Stimulated activated naive CD8-positive, alpha-beta T cell treated with anti-CD3 and anti-CD28 coated beads, Interleukin-15, amount 100 ng/mL, for 72 hours (primary cell): ENCODE measurements at regions not wholly inside any gene's neighbourhood (a gene's known extent, or its start where the extent isn't known, plus 50 kb on each side); places are given as distances from the start of the nearest gene placed in this dataset.

ENCODE experiments used
- ATAC-seq: fragments of 150-1000 bp; cut with Tn5 transposase; 2 replicates; pipeline ENCODE4 v1.10.0; 2021; ENCODE audit warnings: mild to moderate bottlenecking, moderate library complexity
- DNase-seq, 2 donors: peaks; one replicate each; pipeline ENCODE4 v3.0.0; 2021 to 2022
- H3K27ac Mint-ChIP-seq, 2 donors: one replicate each; pipeline ENCODE4 v1.8.0; 2022; ENCODE audit warnings: mild to moderate bottlenecking in 2 of 2, mixed read lengths in 2 of 2, moderate library complexity in 2 of 2
- H3K27me3 Mint-ChIP-seq: one replicate; pipeline ENCODE4 v1.8.0; 2022; ENCODE audit warnings: mixed read lengths
- H3K4me1 Mint-ChIP-seq: one replicate; pipeline ENCODE4 v1.8.0; 2022; ENCODE audit warnings: mild to moderate bottlenecking, mixed read lengths
- H3K4me3 Mint-ChIP-seq, 2 donors: one replicate each; pipeline ENCODE4 v1.8.0; 2022; ENCODE audit warnings: mild to moderate bottlenecking in 2 of 2, mixed read lengths in 2 of 2, moderate library complexity in 1 of 2
- H3K9me3 Mint-ChIP-seq, 2 donors: one replicate each; pipeline ENCODE4 v1.8.0; 2022; ENCODE audit warnings: mixed read lengths in 2 of 2

DNA sequence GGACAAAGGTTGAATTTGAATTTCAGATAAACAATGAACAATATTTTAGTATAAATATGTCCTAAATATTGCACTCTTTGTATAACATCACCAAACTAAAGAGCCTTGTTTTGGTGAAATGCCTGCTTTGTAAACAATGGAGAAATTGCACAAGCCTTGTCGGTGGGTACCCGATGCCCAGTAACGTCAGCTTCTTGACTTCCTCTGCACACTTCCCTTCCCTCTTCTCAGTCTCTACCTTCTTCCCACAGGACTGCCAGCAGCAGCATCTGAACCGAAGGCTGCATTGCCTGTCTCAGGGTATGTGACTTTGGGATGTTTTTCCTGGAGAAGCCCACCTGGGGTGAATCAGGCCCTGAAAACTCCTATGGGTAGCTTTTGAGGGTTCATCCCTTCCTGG, 113.9 kb downstream of the UTP18 start:
- peaks cover 5 to 9% of the 10 kb centered on the region in 2 donors for H3K9me3 Mint-ChIP-seq
- DNase-seq (no peak), ATAC-seq (no peak)
- H3K4me3 Mint-ChIP-seq: no peak overlapping the region
- no peaks in the 10 kb centered on the region for H3K27me3 Mint-ChIP-seq
- no peak overlapping the region for H3K27ac Mint-ChIP-seq
- peaks cover 11% of the 10 kb centered on the region for H3K4me1 Mint-ChIP-seq

DNA sequence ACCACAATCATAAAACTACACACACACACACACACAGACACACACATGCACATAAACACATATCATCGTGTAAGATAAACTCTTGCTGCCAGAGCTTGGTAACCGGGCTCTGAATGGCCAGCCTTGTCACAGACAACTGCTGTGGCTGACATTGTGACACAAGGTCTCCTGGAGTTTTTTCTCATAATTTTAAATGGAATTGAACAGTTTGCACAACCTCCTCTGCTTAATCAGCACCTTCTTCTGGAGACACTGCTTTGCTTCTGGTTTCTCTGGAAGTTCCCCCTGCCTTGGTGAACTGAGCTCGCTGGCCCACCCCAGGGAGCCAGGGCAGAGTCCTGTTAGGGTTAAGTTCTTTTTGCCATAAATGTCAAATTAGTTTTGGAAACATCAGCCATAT, 115.4 kb downstream of the UTP18 start:
- Mint-ChIP-seq H3K4me1 (peaks cover 11% of the 10 kb centered on the region), H3K27ac (no peak overlapping the region), H3K4me3 (no peak overlapping the region), H3K27me3 (no peaks in the 10 kb centered on the region), H3K9me3 (peaks cover 5 to 9% of the 10 kb centered on the region in 2 donors)
- ATAC-seq (no peak), DNase-seq (no peak)

DNA sequence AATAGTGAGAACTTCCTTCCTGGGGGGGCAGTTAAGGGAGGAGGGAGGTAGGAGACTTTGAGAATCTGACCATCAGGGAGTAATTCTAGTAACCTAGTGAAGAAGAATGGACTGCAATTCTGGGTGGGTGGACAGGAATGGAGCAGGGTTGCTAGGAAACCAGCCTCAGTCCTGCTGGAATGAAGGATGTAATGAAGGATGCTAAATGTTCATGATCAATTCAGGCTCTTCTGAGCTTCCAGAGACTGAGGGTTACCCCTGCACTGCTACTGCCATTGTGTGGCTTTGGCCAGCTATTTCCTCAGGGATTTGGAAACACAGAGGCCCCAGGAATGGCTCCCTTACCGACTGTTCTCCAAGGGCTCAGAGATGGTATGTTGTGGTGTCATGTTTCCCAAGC, 116.4 kb downstream of the UTP18 start:
- no peak overlapping the region for H3K4me3 Mint-ChIP-seq
- H3K9me3 Mint-ChIP-seq: peaks cover 4 to 7% of the 10 kb centered on the region in 2 donors
- H3K27ac Mint-ChIP-seq: no peak overlapping the region
- no peak for ATAC-seq
- DNase-seq: no peak
- H3K4me1 Mint-ChIP-seq: peaks cover 8% of the 10 kb centered on the region
- H3K27me3 Mint-ChIP-seq: no peaks in the 10 kb centered on the region

DNA sequence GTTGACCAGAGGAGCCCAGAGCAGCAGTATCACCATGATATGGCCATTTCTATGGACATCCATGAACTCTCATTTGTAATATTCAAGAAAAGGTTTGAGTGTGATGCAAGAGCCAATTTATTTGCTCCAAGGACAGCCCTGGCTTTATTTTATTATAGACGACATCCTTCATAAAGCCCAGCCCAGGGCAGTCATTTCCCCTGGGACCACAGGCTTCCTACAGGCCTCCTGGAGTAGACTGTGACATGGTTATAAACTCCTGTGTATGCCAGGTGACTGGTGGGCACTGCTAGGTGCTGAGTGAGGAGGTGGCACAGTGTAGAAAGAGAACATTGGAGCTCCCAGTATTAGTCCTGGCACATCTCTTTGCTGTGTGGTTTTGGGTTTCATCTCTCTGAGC, 120.9 kb downstream of the UTP18 start:
- no peak for ATAC-seq
- H3K27ac Mint-ChIP-seq: no peak overlapping the region
- no peaks in the 10 kb centered on the region for H3K27me3 Mint-ChIP-seq
- no peak for DNase-seq
- no peaks in the 10 kb centered on the region for H3K9me3 Mint-ChIP-seq
- H3K4me3 Mint-ChIP-seq: no peak overlapping the region
- H3K4me1 Mint-ChIP-seq: no peaks in the 10 kb centered on the region

DNA sequence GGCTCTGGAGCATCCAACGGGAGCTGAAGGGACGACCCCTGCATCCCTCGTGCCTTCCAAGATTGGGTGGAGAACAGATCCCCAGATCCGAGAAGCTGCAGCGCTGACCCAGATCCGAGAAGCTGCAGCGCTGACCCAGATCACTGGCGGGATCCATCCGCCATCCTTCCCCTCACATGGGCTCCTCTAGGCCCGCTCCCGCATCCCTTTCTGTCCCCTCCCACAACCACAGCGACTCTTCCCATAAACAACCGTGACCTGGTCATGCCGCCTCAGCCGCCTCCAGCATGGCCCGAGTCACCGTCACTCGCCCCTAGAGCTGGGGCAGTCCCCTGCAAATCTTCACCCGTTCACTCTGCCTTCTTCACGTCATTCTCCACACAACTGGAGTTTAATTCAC, 124.9 kb downstream of the UTP18 start:
- H3K27me3 Mint-ChIP-seq: no peaks in the 10 kb centered on the region
- peak overlapping the region in 1 of 2 donors; percentile 48 for H3K27ac Mint-ChIP-seq
- no peaks in the 10 kb centered on the region for H3K4me1 Mint-ChIP-seq
- no peak for DNase-seq
- no peak overlapping the region for H3K4me3 Mint-ChIP-seq
- no peak for ATAC-seq
- no peaks in the 10 kb centered on the region for H3K9me3 Mint-ChIP-seq

DNA sequence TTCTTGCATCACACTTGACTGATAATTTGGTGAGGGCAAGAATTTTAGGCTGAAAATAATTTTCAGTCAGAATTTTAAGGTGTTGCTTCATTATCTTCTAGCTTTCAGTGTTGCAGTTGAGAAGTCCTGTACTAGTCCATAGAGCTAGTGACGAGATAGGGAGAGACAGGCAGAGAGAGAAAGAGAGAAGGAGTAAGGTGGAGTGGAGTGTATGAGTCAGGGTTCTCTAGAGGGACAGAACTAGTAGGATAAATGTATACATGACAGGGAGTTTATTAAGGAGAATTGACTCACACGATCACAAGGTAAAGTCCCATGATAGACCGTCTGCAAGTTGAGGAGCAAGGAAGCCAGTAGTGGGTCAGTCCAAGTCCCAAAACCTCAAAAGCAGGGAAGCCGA, 127.2 kb downstream of the UTP18 start:
- H3K4me3 Mint-ChIP-seq: no peak overlapping the region
- DNase-seq: no peak
- no peak for ATAC-seq
- no peaks in the 10 kb centered on the region for H3K4me1 Mint-ChIP-seq
- H3K27me3 Mint-ChIP-seq: no peaks in the 10 kb centered on the region
- no peaks in the 10 kb centered on the region for H3K9me3 Mint-ChIP-seq
- H3K27ac Mint-ChIP-seq: peak overlapping the region in 1 of 2 donors; percentile 4

DNA sequence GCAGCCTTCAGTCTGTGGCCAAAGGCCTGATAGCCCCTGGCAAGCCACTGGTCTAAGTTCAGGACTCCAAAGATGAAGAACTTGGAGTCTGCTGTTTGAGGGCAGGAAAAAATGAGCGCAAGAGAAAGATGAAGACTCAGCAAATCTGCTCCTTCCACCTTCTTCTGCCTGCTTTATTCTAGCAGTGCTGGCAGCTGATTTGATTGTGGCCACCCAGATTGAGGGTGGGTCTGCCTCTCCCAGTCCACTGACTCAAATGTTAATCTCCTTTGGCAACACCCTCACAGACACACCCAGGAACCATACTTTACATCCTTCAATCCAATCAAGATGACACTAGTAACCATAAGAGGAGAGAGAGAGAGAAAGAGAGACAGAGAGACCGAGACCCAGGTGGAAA, 127.6 kb downstream of the UTP18 start:
- ATAC-seq (no peak), DNase-seq (no peak)
- no peaks in the 10 kb centered on the region for H3K27me3 Mint-ChIP-seq
- H3K4me3 Mint-ChIP-seq: no peak overlapping the region
- no peak overlapping the region for H3K27ac Mint-ChIP-seq
- no peaks in the 10 kb centered on the region for H3K9me3 Mint-ChIP-seq
- no peaks in the 10 kb centered on the region for H3K4me1 Mint-ChIP-seq

DNA sequence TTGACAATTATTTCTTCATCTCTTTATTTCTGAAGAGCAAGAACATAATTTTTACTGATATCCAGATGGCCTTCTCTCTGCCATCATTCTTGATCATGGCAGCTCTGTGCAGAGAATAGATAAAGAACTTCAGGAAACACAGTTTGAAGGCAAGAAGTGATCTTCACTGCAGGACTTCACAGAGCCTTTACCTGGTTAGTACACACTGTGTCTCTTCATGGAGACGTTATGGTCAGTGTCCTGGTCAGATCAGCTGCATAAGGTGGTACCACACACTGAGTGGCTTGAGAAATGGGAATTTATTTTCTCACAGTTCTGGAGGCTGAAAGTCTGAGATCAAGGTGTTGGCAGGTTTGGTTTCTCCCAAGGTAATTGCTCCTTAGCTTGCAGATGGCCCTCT, 129.5 kb downstream of the UTP18 start:
- H3K4me1 Mint-ChIP-seq: no peaks in the 10 kb centered on the region
- DNase-seq (no peak), ATAC-seq (no peak)
- no peak overlapping the region for H3K4me3 Mint-ChIP-seq
- H3K27me3 Mint-ChIP-seq: no peaks in the 10 kb centered on the region
- no peak overlapping the region for H3K27ac Mint-ChIP-seq
- H3K9me3 Mint-ChIP-seq: no peaks in the 10 kb centered on the region

DNA sequence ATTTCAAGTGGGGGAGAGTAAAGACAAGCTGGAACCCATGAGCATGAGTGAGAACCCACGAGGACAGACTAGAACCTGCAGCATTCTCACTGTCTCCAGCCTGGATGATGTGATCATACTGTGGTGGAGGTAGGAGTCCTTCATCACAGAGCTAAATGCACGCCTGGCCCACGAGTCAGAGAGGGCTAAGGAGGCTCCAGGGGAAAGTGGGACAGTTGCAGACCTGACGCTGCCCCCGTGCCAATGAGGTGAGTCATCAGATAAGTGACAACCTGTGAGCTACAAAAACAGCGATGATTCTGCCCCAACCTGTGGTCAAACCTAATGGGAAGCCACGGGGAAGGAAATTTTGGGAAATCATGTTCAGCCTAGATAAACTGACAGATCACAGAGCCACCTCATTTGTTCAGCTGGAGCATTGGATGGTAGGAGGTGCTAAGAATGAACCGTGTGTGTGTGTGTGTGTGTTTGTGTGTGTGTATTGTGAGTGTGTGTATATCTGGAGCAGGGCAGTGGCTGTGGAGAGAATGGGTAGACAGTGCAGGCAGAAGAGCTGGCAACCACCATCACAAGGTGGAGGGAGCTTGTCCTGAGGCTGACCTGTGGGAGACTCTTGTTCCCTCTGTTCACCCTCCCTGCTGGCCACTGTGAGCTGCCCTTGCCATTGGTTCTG, 131.8 kb downstream of the UTP18 start:
- Mint-ChIP-seq H3K27ac (no peak overlapping the region), H3K4me1 (no peaks in the 10 kb centered on the region), H3K27me3 (no peaks in the 10 kb centered on the region), H3K4me3 (no peak overlapping the region), H3K9me3 (no peaks in the 10 kb centered on the region)
- DNase-seq (no peak), ATAC-seq (no peak)

DNA sequence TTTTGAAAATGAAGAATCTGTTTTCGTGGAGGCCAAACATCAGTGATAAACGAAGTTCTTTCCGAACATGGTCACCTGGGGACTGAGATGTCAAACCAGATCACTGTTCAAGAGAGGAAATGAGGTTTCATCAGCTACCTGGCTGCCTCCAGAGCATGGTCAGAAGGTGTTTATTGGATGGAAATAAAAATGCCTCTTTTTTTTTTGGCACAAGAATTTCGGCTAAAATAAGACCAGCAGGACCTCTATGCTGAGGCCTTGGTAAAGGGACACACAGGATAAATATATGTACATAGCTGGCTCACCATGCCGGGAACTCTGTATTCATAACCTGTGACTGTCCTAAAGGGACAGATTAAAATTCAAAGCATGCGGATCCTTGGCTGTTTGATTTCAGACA, 135.3 kb downstream of the UTP18 start:
- Mint-ChIP-seq H3K27me3 (no peaks in the 10 kb centered on the region), H3K4me1 (no peaks in the 10 kb centered on the region), H3K9me3 (no peaks in the 10 kb centered on the region), H3K4me3 (no peak overlapping the region), H3K27ac (no peak overlapping the region)
- no peak for DNase-seq
- ATAC-seq: no peak

DNA sequence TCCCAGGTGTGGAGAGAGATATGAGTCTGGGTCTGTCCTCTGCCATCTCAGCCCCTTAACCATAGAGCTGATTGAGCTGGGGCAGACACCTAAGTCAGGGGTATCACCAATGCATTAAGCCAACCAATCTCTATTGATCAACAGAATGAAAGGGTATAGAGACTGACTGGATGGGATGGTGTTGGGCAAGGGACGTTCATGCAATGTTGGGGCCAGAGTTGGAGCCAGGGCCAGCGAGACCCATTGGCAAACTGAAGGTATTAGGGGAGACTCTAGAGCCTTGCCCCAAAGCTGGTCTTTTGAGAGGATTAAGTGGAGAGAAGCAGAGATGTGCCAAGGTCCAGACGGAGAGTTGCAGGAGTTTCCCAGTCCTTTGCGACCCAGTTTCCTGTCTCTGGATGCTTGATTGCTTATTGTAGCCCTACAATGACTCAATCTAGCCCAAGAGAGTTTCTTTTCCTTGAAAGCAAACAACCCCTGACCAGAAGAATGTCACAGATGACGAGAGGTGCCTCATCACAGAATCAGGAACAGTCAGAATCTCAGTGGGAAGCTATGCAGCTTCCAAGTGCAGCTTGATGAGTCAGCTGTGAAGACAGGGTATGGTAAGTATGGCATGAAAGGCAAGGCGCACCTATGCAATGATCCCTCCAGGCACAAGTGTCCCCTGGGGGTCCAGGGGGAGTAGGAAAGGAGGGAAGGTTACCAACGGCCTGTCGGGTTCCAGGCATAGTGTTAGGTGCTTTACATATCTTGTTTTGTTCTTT, 137.2 kb downstream of the UTP18 start:
- Mint-ChIP-seq H3K9me3 (no peaks in the 10 kb centered on the region), H3K27me3 (no peaks in the 10 kb centered on the region), H3K4me3 (no peak overlapping the region), H3K27ac (no peak overlapping the region), H3K4me1 (no peaks in the 10 kb centered on the region)
- ATAC-seq (no peak), DNase-seq (no peak)

DNA sequence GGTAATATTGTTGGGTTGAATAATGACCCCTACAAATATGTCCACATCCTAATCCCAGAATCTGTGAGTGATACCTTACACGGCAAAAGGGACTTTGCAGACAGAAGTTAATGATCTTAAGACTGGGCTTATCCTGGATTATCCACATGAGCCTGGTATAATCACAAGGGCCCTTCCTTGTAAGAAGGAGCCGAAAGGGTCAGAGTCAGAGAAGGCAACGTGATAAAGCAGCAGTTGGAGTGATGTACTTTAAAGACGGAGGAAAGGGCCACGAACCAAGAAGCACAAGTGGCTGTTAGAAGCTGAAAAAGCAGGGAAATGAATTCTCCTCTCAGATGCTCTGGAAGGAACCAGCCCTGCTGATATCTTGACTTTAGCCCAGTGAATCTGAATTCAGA, 137.8 kb downstream of the UTP18 start:
- Mint-ChIP-seq H3K27me3 (no peaks in the 10 kb centered on the region), H3K4me1 (no peaks in the 10 kb centered on the region), H3K9me3 (no peaks in the 10 kb centered on the region), H3K27ac (no peak overlapping the region), H3K4me3 (no peak overlapping the region)
- no peak for ATAC-seq
- DNase-seq: no peak

DNA sequence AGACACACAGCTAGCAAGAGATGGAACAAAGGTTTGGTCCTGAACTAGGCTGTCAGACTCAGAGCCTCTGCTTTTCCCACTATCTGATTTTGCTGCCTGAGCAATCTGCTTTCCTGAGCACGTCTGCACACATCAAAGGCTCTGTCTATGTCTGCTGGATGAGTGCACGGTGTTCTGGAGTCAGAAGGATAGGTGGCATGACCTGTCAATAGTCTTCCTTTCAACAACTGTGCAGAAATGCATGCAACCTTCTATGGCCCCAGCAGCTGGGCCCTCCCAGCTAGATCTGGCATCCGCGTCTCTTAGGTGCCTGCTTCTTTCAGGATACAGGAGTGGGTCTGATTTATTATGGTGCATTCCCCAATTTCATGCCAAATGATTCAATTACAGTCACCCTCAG, 138.3 kb downstream of the UTP18 start:
- Mint-ChIP-seq H3K4me1 (no peaks in the 10 kb centered on the region), H3K4me3 (no peak overlapping the region), H3K9me3 (no peaks in the 10 kb centered on the region), H3K27ac (no peak overlapping the region), H3K27me3 (no peaks in the 10 kb centered on the region)
- DNase-seq (no peak), ATAC-seq (no peak)

DNA sequence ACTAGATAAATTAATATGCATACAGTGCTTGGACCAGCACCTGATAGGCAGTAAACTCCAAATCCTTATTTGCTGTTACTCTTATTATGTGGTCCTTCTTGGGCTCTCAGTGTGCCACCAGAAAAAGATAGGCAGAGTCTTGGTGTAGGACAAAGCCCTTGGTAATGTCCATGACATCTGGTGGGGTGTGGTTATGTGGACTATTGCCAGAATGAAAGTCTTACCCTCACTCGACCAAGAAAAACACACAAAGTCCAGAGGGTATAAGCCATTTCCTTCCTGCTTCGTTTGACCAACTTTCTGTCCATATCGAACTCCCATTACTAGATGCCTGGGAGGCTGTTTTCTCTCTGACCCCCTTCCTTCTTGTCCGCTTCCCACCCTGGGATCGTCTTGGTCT, 140.9 kb downstream of the UTP18 start:
- Mint-ChIP-seq H3K4me1 (no peaks in the 10 kb centered on the region), H3K4me3 (no peak overlapping the region), H3K27ac (no peak overlapping the region), H3K9me3 (no peaks in the 10 kb centered on the region), H3K27me3 (no peaks in the 10 kb centered on the region)
- ATAC-seq (no peak), DNase-seq (no peak)

DNA sequence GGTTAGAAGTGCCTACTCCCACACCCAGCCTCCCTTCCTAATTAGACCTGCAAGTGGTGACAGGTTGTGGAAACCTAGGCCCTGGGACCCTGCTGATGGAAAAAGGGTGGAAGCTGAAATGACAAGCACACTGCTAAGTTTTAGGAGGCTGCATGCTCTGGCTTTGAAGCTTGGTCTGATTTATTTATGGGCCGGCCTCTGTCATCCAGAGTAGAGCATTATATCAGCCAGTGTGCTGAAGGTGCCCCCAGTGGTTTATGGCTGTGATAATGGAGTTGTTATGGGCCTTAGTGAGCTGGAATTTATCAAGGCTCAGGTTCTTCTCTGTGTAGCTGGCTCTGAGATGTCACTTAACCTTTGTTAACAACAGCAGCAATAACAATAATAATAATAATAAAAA, 142.6 kb downstream of the UTP18 start:
- Mint-ChIP-seq H3K4me1 (no peaks in the 10 kb centered on the region), H3K4me3 (no peak overlapping the region), H3K27ac (peak overlapping the region in 1 of 2 donors; percentile 93), H3K9me3 (no peaks in the 10 kb centered on the region), H3K27me3 (no peaks in the 10 kb centered on the region)
- ATAC-seq (no peak), DNase-seq (no peak)

DNA sequence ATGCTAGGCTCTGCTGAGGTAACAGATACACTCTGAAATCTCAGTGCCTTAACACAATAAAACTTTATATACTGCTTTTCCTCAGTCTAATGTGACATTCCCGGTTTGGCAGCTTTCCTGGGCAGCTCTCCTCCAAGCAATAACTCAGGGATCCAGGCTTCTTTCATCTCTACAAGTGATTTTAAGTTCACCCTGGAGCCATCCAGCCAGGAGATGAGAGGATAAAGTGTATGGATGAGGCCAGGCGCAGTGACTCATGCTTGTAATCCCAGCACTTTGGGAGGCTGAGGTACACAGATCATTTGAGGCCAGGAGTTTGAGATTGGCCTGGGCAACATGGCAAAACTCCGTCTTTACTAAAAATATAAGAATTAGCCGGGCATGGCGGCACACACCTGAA, 147.2 kb downstream of the UTP18 start:
- H3K27me3 Mint-ChIP-seq: no peaks in the 10 kb centered on the region
- no peak for ATAC-seq
- H3K9me3 Mint-ChIP-seq: peaks cover 0 to 12% of the 10 kb centered on the region in 2 donors
- H3K27ac Mint-ChIP-seq: no peak overlapping the region
- no peak for DNase-seq
- H3K4me3 Mint-ChIP-seq: no peak overlapping the region
- no peaks in the 10 kb centered on the region for H3K4me1 Mint-ChIP-seq

DNA sequence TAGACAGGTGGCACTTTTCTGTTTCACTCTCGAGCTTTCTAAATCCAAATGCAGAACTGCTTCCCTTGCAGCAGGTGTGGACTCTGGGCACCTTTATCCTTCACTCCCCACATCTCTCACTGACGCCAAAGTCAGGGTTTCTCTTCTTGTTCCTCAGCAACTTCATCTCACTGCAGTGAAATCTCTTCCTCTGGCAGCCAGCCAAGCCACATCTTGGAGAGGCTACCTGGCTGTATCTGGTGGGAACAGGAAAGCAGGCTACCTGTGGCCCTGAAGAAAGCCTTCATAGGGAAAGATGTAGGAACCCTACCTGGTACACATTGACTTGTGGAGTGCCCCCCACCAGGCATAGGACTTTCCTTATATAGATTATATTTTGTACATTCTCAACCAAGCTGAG, 159.1 kb downstream of the UTP18 start:
- no peak for ATAC-seq
- H3K27ac Mint-ChIP-seq: no peak overlapping the region
- H3K4me1 Mint-ChIP-seq: peaks cover 11% of the 10 kb centered on the region
- no peaks in the 10 kb centered on the region for H3K27me3 Mint-ChIP-seq
- no peak for DNase-seq
- H3K9me3 Mint-ChIP-seq: no peaks in the 10 kb centered on the region
- H3K4me3 Mint-ChIP-seq: no peak overlapping the region
